SK-N-SH (cell line): ENCODE measurements at regions not wholly inside any gene's neighbourhood (a gene's known extent, or its start where the extent isn't known, plus 50 kb on each side); places are given as distances from the start of the nearest gene placed in this dataset.

Source experiments
- CTCF ChIA-PET: fragments of 300-600, 350-600 bp; formaldehyde crosslinking; extraction: SDS; loops from one replicate; lab custom pipeline; 2021; lab: Yijun Ruan, JAX
- POLR2A ChIA-PET: fragments of 350-600 bp; sonication (Branson Sonifier 250); formaldehyde crosslinking; extraction: SDS; loops from one replicate; lab custom pipeline; 2020; ENCODE audit warnings: antibody characterized with exemption, inconsistent platforms; lab: Yijun Ruan, JAX
- DNase-seq: peaks from one replicate; pipeline ENCODE4 v3.0.0; 2012
- H2AFZ ChIP-seq: fragments of 200-600 bp; sonication (generic); 2 replicates; pipeline ENCODE4 v1.8.1; 2016; ENCODE audit warnings: antibody characterized with exemption, mild to moderate bottlenecking, low read depth
- H3F3A ChIP-seq: fragments of 200-600 bp; sonication (generic); replicated peaks from 2 replicates; pipeline ENCODE3; 2016; ENCODE audit warnings: antibody characterized with exemption, mild to moderate bottlenecking; ENCODE audit not compliant: insufficient read depth
- H3K27ac ChIP-seq, 2 experiments: fragments of 200-500 bp in 1 of 2; fragments of 200-600 bp in 1 of 2; sonication (Bioruptor generic) in 1 of 2; sonication (generic), shearing (Covaris generic) in 1 of 2; 2 replicates each; pipeline versions ENCODE4 v1.5.1 to v1.6.1; 2014 to 2016; ENCODE audit warnings: low read depth in 2 of 2, inconsistent platforms in 1 of 2, low read length in 1 of 2, mild to moderate bottlenecking in 1 of 2, mixed read lengths in 1 of 2
- H3K27me3 ChIP-seq: fragments of 200-600 bp; sonication (generic), shearing (Covaris generic); 2 replicates; pipeline ENCODE4 v1.6.1; 2016; ENCODE audit warnings: mixed run types; ENCODE audit not compliant: insufficient read depth
- H3K36me3 ChIP-seq, 2 experiments: fragments of 200-500 bp in 1 of 2; fragments of 200-600 bp in 1 of 2; sonication (Bioruptor generic) in 1 of 2; sonication (generic) in 1 of 2; replicated peaks in 1 of 2; 2 replicates each; pipeline versions ENCODE3 to v1.5.1; 2014 to 2016; ENCODE audit warnings: low read length in 1 of 2, mild to moderate bottlenecking in 1 of 2; ENCODE audit not compliant: insufficient read depth in 2 of 2, control insufficient read depth in 1 of 2
- H3K4me1 ChIP-seq, 2 experiments: fragments of 200-500 bp in 1 of 2; fragments of 200-600 bp in 1 of 2; sonication (Bioruptor generic) in 1 of 2; sonication (generic), shearing (Covaris generic) in 1 of 2; 2 replicates each; pipeline versions ENCODE4 v1.5.1 to v1.6.1; 2014 to 2016; ENCODE audit warnings: low read depth in 1 of 2, low read length in 1 of 2, mixed run types in 1 of 2; ENCODE audit not compliant: insufficient read depth in 2 of 2, control insufficient read depth in 1 of 2
- H3K4me2 ChIP-seq: fragments of 200-600 bp; sonication (generic), shearing (Covaris generic); 2 replicates; pipeline ENCODE4 v1.6.1; 2017; ENCODE audit warnings: mixed run types
- H3K4me3 ChIP-seq, 2 experiments: fragments of 200-500 bp in 1 of 2; fragments of 200-600 bp in 1 of 2; sonication (Bioruptor generic) in 1 of 2; sonication (generic), shearing (Covaris generic) in 1 of 2; 2 replicates each; pipeline versions ENCODE4 v1.5.1 to v1.8.1; 2014 to 2016; ENCODE audit warnings: low read depth in 2 of 2, inconsistent platforms in 1 of 2, low read length in 1 of 2, mild to moderate bottlenecking in 1 of 2, mixed read lengths in 1 of 2, moderate library complexity in 1 of 2
- H3K79me2 ChIP-seq: fragments of 200-600 bp; sonication (generic); 2 replicates; pipeline ENCODE4 v1.8.1; 2017; ENCODE audit warnings: mild to moderate bottlenecking; ENCODE audit not compliant: insufficient read depth
- H3K9ac ChIP-seq: fragments of 200-600 bp; sonication (generic); 2 replicates; pipeline ENCODE4 v1.6.1; 2017; ENCODE audit warnings: mixed run types
- H3K9me2 ChIP-seq: fragments of 200-600 bp; sonication (generic); 2 replicates; pipeline ENCODE4 v1.6.1; 2017; ENCODE audit warnings: mixed run types
- H3K9me3 ChIP-seq: fragments of 200-600 bp; sonication (generic); 2 replicates; pipeline ENCODE4 v1.6.1; 2017; ENCODE audit warnings: mixed run types, mild to moderate bottlenecking, moderate library complexity
- H4K20me1 ChIP-seq: fragments of 200-600 bp; sonication (generic); 2 replicates; pipeline ENCODE4 v1.6.1; 2017; ENCODE audit warnings: mild to moderate bottlenecking, mixed run types; ENCODE audit not compliant: insufficient read depth
- CHD2 ChIP-seq: fragments of 150-350 bp; IDR thresholded peaks from 2 replicates; pipeline ENCODE4 v1.6.1; 2018; ENCODE audit warnings: low read length; ENCODE audit not compliant: partially characterized antibody
- CTCF ChIP-seq: fragments of 200-600 bp; sonication (generic); IDR thresholded peaks from 2 replicates; pipeline ENCODE4 v1.6.1; 2017; ENCODE audit warnings: antibody characterized with exemption, mild to moderate bottlenecking, moderate library complexity
- FOXM1 ChIP-seq: IDR thresholded peaks from 2 replicates; pipeline ENCODE4 v1.4.0; 2012; ENCODE audit warnings: low read depth, mild to moderate bottlenecking
- GABPA ChIP-seq: IDR thresholded peaks from 2 replicates; pipeline ENCODE4 v1.4.0; 2012; ENCODE audit warnings: low read depth, mild to moderate bottlenecking
- GATA2 ChIP-seq: sonication (generic); formaldehyde crosslinking; IDR thresholded peaks from 2 replicates; pipeline ENCODE4 v1.5.0; 2020; ENCODE audit warnings: mild to moderate bottlenecking, missing genetic modification reagents
- JUND ChIP-seq: IDR thresholded peaks from 2 replicates; pipeline ENCODE4 v1.4.0; 2012
- MEF2A ChIP-seq: IDR thresholded peaks from 2 replicates; pipeline ENCODE4 v1.4.0; 2012; ENCODE audit warnings: low read depth, borderline replicate concordance
- NFIC ChIP-seq: IDR thresholded peaks from 2 replicates; pipeline ENCODE4 v1.4.0; 2012; ENCODE audit warnings: borderline replicate concordance
- NRF1 ChIP-seq: IDR thresholded peaks from 2 replicates; pipeline ENCODE4 v1.6.1; 2012; ENCODE audit warnings: low read depth, mild to moderate bottlenecking, low read length
- POLR2AphosphoS5 ChIP-seq: IDR thresholded peaks from 2 replicates; pipeline ENCODE4 v1.6.1; 2012; ENCODE audit warnings: low read depth, low read length
- RAD21 ChIP-seq: IDR thresholded peaks from 2 replicates; pipeline ENCODE4 v1.6.1; 2012; ENCODE audit warnings: mild to moderate bottlenecking, low read length
- REST ChIP-seq: IDR thresholded peaks from 2 replicates; pipeline ENCODE4 v1.6.1; 2012; ENCODE audit warnings: mild to moderate bottlenecking, low read depth, low read length, moderate library complexity
- RFX5 ChIP-seq: IDR thresholded peaks from 2 replicates; pipeline ENCODE4 v1.6.1; 2012; ENCODE audit warnings: mild to moderate bottlenecking, improper control_type of control experiment, low read length
- SIN3A ChIP-seq: IDR thresholded peaks from 2 replicates; pipeline ENCODE4 v1.6.1; 2012; ENCODE audit warnings: low read depth, mild to moderate bottlenecking, low read length, moderate library complexity, borderline replicate concordance
- YY1 ChIP-seq: IDR thresholded peaks from 2 replicates; pipeline ENCODE4 v1.4.0; 2012; ENCODE audit warnings: low read depth, mild to moderate bottlenecking
- WGBS: methylation state at CpG from one replicate; pipeline ENCODE4 v1.1.6; 2017; ENCODE audit warnings: low lambda C conversion rate; 5-methylcytosine and 5-hydroxymethylcytosine counted together
- TF ChIP-seq, protein P1 (sequence below): IDR thresholded peaks from 2 replicates; pipeline ENCODE4 v1.4.0; 2012; ENCODE audit warnings: low read depth, borderline replicate concordance
- TF ChIP-seq, protein P2 (sequence below): IDR thresholded peaks from 2 replicates; pipeline ENCODE4 v1.4.0; 2012; ENCODE audit warnings: low read depth, borderline replicate concordance

DNA sequence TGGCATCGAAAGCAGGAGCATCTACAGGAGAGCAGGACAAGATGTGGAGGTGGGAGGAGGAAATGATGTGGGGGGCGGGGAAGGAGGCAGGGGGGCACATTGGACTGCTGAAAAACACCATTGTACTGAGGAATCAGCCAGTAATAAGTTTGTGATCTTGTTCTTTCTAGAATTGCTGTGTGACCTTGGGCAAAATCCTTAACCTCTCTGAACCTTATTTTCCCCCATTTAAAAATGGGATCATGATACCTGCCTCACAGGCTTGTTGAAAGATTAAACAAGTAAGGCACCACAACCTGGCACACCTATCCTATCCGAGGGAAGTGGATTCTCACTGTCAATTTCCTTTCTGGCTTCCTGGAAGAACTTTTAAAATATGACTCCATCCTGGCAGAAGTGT is 56.9 kb upstream of the ARRDC4 start:
- H3K36me3 ChIP-seq = no peaks in the 10 kb centered on the region
- no peak overlapping the region for H3K9ac ChIP-seq
- H3K27me3 ChIP-seq = peaks cover 34% of the 10 kb centered on the region; the same call in 1 of the 2 replicates
- 12% methylated on average over 3 of the region's 3 CpGs for WGBS
- ChIA-PET POLR2A (no interaction called here), CTCF (interaction anchor here (0.6 to 2.4 kb wide), 10 partner anchors 11 to 275 kb away, joined by 3 to 14 read pairs (median 4); no protein-coding TSS in a partner anchor)
- no peak for DNase-seq
- no peak overlapping the region for H3K27ac ChIP-seq
- no peaks in the 10 kb centered on the region for H3K79me2 ChIP-seq
- H3K9me2 ChIP-seq = no peaks in the 10 kb centered on the region
- H3K4me3 ChIP-seq = no peak overlapping the region
- H2AFZ ChIP-seq = no peak overlapping the region
- H3K9me3 ChIP-seq = no peaks in the 10 kb centered on the region
- TF ChIP-seq RFX5 = no peak
- no peak for TF ChIP-seq SIN3A
- TF ChIP-seq FOXM1 = no peak
- TF ChIP-seq, protein P1, sequence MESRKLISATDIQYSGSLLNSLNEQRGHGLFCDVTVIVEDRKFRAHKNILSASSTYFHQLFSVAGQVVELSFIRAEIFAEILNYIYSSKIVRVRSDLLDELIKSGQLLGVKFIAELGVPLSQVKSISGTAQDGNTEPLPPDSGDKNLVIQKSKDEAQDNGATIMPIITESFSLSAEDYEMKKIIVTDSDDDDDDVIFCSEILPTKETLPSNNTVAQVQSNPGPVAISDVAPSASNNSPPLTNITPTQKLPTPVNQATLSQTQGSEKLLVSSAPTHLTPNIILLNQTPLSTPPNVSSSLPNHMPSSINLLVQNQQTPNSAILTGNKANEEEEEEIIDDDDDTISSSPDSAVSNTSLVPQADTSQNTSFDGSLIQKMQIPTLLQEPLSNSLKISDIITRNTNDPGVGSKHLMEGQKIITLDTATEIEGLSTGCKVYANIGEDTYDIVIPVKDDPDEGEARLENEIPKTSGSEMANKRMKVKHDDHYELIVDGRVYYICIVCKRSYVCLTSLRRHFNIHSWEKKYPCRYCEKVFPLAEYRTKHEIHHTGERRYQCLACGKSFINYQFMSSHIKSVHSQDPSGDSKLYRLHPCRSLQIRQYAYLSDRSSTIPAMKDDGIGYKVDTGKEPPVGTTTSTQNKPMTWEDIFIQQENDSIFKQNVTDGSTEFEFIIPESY = no peak
- no peak for TF ChIP-seq REST
- H3F3A ChIP-seq = no peaks in the 10 kb centered on the region
- H4K20me1 ChIP-seq = no peaks in the 10 kb centered on the region
- peak overlapping the region; percentile 72; the same call in 1 of the 2 replicates for H3K4me2 ChIP-seq
- H3K4me1 ChIP-seq = no peaks in the 10 kb centered on the region

DNA sequence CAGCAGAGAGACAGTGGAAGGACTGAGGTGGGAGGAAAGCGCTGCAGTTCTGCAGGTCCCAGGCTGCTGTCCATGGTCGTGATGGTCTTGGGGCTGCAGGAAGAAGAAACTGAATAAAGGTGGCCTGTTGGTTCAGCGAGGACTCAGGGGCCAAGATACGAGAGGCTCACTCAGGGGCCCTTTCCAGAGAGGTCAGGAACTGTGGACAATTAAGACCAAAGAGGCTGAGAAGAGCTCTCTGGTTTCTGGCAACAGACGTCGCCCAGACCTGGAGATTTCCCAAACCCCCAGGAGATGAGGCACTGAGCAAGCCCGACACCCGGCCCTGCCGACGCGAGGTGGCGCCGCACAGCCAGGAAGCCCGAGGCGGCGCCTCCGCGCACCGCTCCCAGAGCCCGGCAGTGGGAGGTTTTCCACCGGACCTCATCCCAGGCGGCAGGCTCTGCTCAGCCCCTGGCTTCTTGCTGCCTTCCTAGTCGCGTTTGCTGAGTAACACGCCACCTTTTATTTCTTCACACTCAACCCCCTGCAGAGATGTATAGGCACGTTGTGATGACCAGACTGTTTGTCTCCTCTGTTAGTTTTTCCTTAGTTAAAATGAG is 56.4 kb upstream of the ARRDC4 start:
- POLR2A ChIA-PET = no interaction called here
- Histone ChIP-seq H3K4me2 (peak overlapping the region; percentile 72), H3K36me3 (no peaks in the 10 kb centered on the region), H2AFZ (peak overlapping the region; percentile 37; the same call in 1 of the 2 replicates), H3K4me1 (no peaks in the 10 kb centered on the region), H4K20me1 (no peaks in the 10 kb centered on the region), H3F3A (no peaks in the 10 kb centered on the region), H3K4me3 (peak overlapping the region in 1 of 2 experiments; percentile 11; a peak in 1 of 4 replicates), H3K27me3 (peaks cover 34% of the 10 kb centered on the region; the same call in 1 of the 2 replicates), H3K9me2 (no peaks in the 10 kb centered on the region), H3K27ac (no peak overlapping the region), H3K9ac (no peak overlapping the region), H3K9me3 (no peaks in the 10 kb centered on the region), H3K79me2 (no peaks in the 10 kb centered on the region)
- DNase-seq = peak; percentile 79
- CTCF ChIA-PET = interaction anchor here (0.6 to 2.4 kb wide), 12 partner anchors 12 to 274 kb away, joined by 3 to 14 read pairs (median 4); no protein-coding TSS in a partner anchor
- WGBS = 2% methylated on average over 19 of the region's 26 CpGs
- TF ChIP-seq CTCF (peak; percentile 68), POLR2AphosphoS5 (no peak), JUND (no peak), MEF2A (no peak), GABPA (no peak), RAD21 (peak; percentile 66), FOXM1 (no peak), CHD2 (no peak), GATA2 (CRISPR knock-in tag) (no peak), NFIC (no peak), RFX5 (no peak), YY1 (no peak), NRF1 (no peak)
- TF ChIP-seq, protein P2, sequence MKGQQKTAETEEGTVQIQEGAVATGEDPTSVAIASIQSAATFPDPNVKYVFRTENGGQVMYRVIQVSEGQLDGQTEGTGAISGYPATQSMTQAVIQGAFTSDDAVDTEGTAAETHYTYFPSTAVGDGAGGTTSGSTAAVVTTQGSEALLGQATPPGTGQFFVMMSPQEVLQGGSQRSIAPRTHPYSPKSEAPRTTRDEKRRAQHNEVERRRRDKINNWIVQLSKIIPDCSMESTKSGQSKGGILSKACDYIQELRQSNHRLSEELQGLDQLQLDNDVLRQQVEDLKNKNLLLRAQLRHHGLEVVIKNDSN = no peak
- TF ChIP-seq, protein P1 = no peak
